AG09319 (cell line): ENCODE measurements at regions not wholly inside any gene's neighbourhood (a gene's known extent, or its start where the extent isn't known, plus 50 kb on each side); places are given as distances from the start of the nearest gene placed in this dataset.
"Not testable (repeated sequence)": the region's sequence is repeated elsewhere in the genome, so short reads cannot be mapped to it uniquely, and the experiment has no call there.

ENCODE experiments used
- DNase-seq: peaks from one replicate; pipeline ENCODE4 v3.0.0-alpha.2; 2010; ENCODE audit warnings: low read depth; ENCODE audit errors: extremely low read depth
- CTCF ChIP-seq: IDR thresholded peaks from 2 replicates; pipeline ENCODE4 v1.5.1; 2011; ENCODE audit warnings: low read depth, mild to moderate bottlenecking, inconsistent platforms, low read length, moderate library complexity

DNA sequence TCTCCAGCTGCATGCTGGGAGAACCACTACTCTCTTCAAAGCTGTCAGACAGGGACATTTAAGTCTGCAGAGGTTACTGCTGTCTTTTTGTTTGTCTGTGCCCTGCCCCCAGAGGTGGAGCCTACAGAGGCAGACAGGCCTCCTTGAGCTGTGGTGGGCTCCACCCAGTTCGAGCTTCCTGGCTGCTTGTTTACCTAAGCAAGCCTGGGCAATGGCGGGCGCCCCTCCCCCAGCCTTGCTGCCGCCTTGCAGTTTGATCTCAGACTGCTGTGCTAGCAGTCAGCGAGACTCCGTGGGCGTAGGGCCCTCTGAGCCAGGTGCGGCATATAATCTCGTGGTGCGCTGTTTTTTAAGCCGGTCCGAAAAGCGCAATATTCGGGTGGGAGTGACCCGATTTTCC, 215.0 kb downstream of the STIM2 start:
- not testable (repeated sequence) for DNase-seq

GRCh38 chr4:27078934-27079455, 218.4 kb downstream of the STIM2 start:
- no peak for DNase-seq
- no peak for TF ChIP-seq CTCF

- TF ChIP-seq CTCF, result no peak
- DNase-seq, result no peak
Measured at GRCh38 chr4:27081675-27082586, 221.3 kb downstream of the STIM2 start.

DNA sequence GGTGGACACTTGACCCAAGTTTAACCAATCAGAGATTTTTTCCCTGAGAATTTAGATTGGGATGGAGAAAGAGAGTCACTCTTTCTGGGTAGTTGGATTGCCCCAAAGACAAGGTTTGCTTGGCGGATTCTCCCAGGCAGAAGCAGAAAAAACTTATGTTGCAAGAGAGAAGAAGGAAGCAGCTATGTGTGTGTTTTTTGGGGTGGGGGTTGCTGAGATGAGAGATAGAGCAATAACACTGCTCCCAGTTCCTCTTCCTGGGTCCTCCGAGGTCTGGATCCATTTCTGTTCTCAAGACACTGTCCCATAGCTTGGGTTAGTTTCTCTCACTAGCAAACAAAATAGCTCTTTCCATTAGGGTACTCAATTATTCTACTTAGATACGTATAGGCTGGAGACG, 222.1 kb downstream of the STIM2 start:
- no peak for TF ChIP-seq CTCF
- no peak for DNase-seq

GRCh38 chr4:27084685-27085361, 224.2 kb downstream of the STIM2 start:
- no peak; the same call in 1 of the 2 replicates for TF ChIP-seq CTCF

GRCh38 chr4:27085396-27085795, 224.8 kb downstream of the STIM2 start:
- no peak for TF ChIP-seq CTCF
- DNase-seq, result no peak

More at GRCh38 chr4:27084685-27085361, 224.2 kb downstream of the STIM2 start:
- DNase-seq, result no peak

GRCh38 chr4:27087306-27088045, 226.8 kb downstream of the STIM2 start:
- TF ChIP-seq CTCF, result no peak
- DNase-seq, result no peak
